ENCODE measurements at regions not wholly inside any gene's neighbourhood (a gene's known extent, or its start where the extent isn't known, plus 50 kb on each side); places are given as distances from the start of the nearest gene placed in this dataset.
"Not testable (repeated sequence)": the region's sequence is repeated elsewhere in the genome, so short reads cannot be mapped to it uniquely, and the experiment has no call there.

DNA sequence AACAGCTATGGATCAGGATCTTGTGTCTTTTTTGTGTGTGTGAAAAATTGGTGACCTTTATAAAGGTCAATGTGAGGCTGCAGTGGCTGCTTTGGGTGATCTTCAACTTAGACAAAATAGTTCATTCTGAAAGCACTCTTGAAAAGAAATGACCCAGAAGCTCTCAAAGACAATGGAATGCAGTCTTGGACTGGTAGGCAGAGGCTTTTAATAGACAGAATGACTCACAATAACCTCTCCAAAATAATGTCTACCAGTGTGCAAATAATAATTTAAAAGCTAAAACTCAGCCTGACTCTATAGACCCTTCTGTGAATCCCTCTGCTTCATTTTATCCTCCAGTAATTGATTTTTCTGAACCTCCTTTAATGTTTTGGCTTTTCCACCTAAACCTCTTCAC is 310.0 kb downstream of the SRGAP2C start:
- H3K79me2 ChIP-seq (ENCODE audit: control insufficient read depth, insufficient read depth, low read length); H3K36me3 ChIP-seq (ENCODE audit: control insufficient read depth in 2 of 2, insufficient read depth in 2 of 2, low read length in 1 of 2); H3K4me3 ChIP-seq; FAIRE-seq; H2AFZ ChIP-seq (ENCODE audit: control insufficient read depth, low read depth, low read length); H4K20me1 ChIP-seq (ENCODE audit: control insufficient read depth, insufficient read depth); H3K4me1 ChIP-seq (ENCODE audit: control insufficient read depth, insufficient read depth, low read length); POLR2A ChIA-PET; CTCF ChIA-PET; H3K9ac ChIP-seq (ENCODE audit: control insufficient read depth, insufficient read depth, low read length); H3K4me2 ChIP-seq (ENCODE audit: control insufficient read depth, insufficient read depth); H3K27ac ChIP-seq (ENCODE audit: control insufficient read depth, insufficient read depth); H3K27me3 ChIP-seq (replicated peaks in 1 of 2; ENCODE audit: control insufficient read depth in 2 of 2, insufficient read depth in 2 of 2, low read length in 1 of 2); ATAC-seq; SMC1A ChIA-PET (ENCODE audit: uncharacterized antibody, unreplicated experiment); RAD21 ChIA-PET (ENCODE audit: unreplicated experiment); DNase-seq (ENCODE audit: low read depth, low spot score); BruUV-seq (replicated peaks); in situ Hi-C loops (cut with MboI); H3K9me3 ChIP-seq (replicated peaks; ENCODE audit: control insufficient read depth, insufficient read depth, low read length): not testable (repeated sequence)
- intact Hi-C loops (cut with micrococcal nuclease; ENCODE audit: unreplicated experiment), result loop anchor here (5.0 kb wide), 1 partner anchor 48 kb away; no protein-coding TSS in a partner anchor

DNA sequence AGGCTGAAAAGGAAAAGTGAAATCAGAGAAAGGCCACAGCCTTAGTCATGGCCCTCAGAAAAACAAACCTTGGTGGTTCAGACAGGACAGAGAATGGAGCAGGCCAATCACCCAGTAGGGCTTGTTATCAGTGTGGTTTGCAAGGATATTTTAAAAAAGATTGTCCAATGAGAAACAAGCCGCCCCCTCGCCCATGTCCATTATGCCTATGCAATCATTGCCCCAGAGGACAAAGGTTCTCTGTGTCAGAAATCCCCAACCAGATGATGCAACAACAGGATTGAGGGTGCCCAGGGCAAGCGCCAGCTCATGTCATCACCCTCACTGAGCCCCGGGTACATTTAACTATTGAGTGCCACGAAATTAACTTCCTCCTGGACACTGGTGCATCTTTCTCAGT is 326.7 kb downstream of the SRGAP2C start:
- not testable (repeated sequence) for H3K4me2 ChIP-seq (ENCODE audit: control insufficient read depth, insufficient read depth)

DNA sequence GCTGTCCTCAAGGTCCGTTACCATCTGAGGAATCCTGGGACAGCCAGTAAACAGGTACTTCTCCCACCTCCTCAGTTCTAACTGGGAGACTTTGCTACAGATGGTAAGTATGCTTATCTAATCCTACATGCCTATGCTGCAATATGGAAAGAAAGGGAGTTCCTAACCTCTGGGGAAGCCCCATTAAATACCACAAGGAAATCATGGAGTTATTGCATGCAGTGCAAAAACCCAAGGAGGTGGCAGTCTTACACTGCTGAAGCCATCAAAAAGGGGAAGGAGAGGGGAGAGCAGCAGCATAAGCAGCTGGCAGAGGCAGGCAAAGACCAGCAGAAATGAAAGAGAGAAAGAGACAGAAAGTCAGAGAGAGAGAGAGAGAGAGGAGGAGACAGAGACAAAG is 327.1 kb downstream of the SRGAP2C start:
- FAIRE-seq; H3K36me3 ChIP-seq (ENCODE audit: control insufficient read depth in 2 of 2, insufficient read depth in 2 of 2, low read length in 1 of 2); H3K4me3 ChIP-seq; ATAC-seq; H3K4me2 ChIP-seq (ENCODE audit: control insufficient read depth, insufficient read depth); H3K9ac ChIP-seq (ENCODE audit: control insufficient read depth, insufficient read depth, low read length); H3K27me3 ChIP-seq (replicated peaks in 1 of 2; ENCODE audit: control insufficient read depth in 2 of 2, insufficient read depth in 2 of 2, low read length in 1 of 2); H3K79me2 ChIP-seq (ENCODE audit: control insufficient read depth, insufficient read depth, low read length); H3K27ac ChIP-seq (ENCODE audit: control insufficient read depth, insufficient read depth); H3K4me1 ChIP-seq (ENCODE audit: control insufficient read depth, insufficient read depth, low read length); SMC1A ChIA-PET (ENCODE audit: uncharacterized antibody, unreplicated experiment); RAD21 ChIA-PET (ENCODE audit: unreplicated experiment); in situ Hi-C loops (cut with MboI); BruUV-seq (replicated peaks); H3K9me3 ChIP-seq (replicated peaks; ENCODE audit: control insufficient read depth, insufficient read depth, low read length); H4K20me1 ChIP-seq (ENCODE audit: control insufficient read depth, insufficient read depth); POLR2A ChIA-PET; H2AFZ ChIP-seq (ENCODE audit: control insufficient read depth, low read depth, low read length); CTCF ChIA-PET; intact Hi-C loops (cut with micrococcal nuclease; ENCODE audit: unreplicated experiment); DNase-seq (ENCODE audit: low read depth, low spot score): not testable (repeated sequence)
- WGBS (ENCODE audit: insufficient coverage, insufficient replicate concordance, low lambda C conversion rate, missing lambda C conversion rate), result 0% methylated on average over 1 of the region's 1 CpG

More for the DNA sequence above, 326.7 kb downstream of the SRGAP2C start:
- DNase-seq (ENCODE audit: low read depth, low spot score); intact Hi-C loops (cut with micrococcal nuclease; ENCODE audit: unreplicated experiment); BruUV-seq (replicated peaks); H3K9ac ChIP-seq (ENCODE audit: control insufficient read depth, insufficient read depth, low read length); H2AFZ ChIP-seq (ENCODE audit: control insufficient read depth, low read depth, low read length); H3K9me3 ChIP-seq (replicated peaks; ENCODE audit: control insufficient read depth, insufficient read depth, low read length); H3K27ac ChIP-seq (ENCODE audit: control insufficient read depth, insufficient read depth); H3K27me3 ChIP-seq (replicated peaks in 1 of 2; ENCODE audit: control insufficient read depth in 2 of 2, insufficient read depth in 2 of 2, low read length in 1 of 2); FAIRE-seq; RAD21 ChIA-PET (ENCODE audit: unreplicated experiment); SMC1A ChIA-PET (ENCODE audit: uncharacterized antibody, unreplicated experiment); POLR2A ChIA-PET; in situ Hi-C loops (cut with MboI); H3K4me3 ChIP-seq; CTCF ChIA-PET; H3K4me1 ChIP-seq (ENCODE audit: control insufficient read depth, insufficient read depth, low read length); H3K36me3 ChIP-seq (ENCODE audit: control insufficient read depth in 2 of 2, insufficient read depth in 2 of 2, low read length in 1 of 2); H3K79me2 ChIP-seq (ENCODE audit: control insufficient read depth, insufficient read depth, low read length); H4K20me1 ChIP-seq (ENCODE audit: control insufficient read depth, insufficient read depth): not testable (repeated sequence)
- ATAC-seq, result peak; percentile 40; the same call in 2 of the 3 replicates
- WGBS (ENCODE audit: insufficient coverage, insufficient replicate concordance, low lambda C conversion rate, missing lambda C conversion rate), result 27% methylated on average over 5 of the region's 5 CpGs
